ENCODE measurements at regions not wholly inside any gene's neighbourhood (a gene's known extent, or its start where the extent isn't known, plus 50 kb on each side); places are given as distances from the start of the nearest gene placed in this dataset.

GRCh38 chr3:132892956-132893355, 145.2 kb upstream of the TMEM108 start (continued):
- TF ChIP-seq SRF (IDR thresholded peaks at IDR 0.05; ENCODE audit: low read depth), result no peak
- no peak for TF ChIP-seq EZH2phosphoT487 (IDR thresholded peaks at IDR 0.05; ENCODE audit: borderline replicate concordance)

DNA sequence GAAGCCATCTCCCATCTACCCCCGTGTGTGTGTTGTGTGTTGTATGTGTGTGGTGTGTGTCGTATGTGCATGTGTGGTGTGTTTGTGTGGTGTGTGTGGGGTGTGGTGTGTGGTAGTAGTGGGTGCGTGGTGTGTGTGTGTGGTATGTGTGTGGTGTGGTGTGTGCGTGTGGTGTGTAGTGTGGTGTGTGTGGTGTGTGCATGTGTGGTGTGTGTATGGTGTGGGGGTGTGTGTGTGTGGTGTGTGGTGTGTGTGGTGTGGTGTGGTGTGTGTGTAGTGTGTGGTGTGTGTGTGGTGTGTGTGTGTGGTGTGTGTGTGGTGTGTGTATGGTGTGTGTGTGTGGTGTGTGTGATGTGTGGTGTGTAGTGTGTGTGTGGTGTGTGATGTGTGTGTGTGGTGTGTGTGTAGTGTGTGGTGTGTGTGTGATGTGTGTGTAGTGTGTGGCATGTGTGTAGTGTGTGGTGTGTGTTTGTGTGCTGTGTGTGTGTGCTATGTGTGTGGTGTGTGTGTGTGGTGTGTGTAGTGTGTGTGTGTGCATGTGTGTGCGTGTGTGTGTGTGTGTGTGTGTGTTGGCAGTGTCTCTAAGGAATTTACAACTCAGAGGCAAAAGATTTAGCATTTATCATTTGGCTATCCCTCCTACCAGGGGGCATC, 156.3 kb upstream of the TMEM108 start:
- POLR2A ChIA-PET, result no interaction called here

More for the DNA sequence above, 156.3 kb upstream of the TMEM108 start:
- H3K4me3 ChIP-seq (replicated peaks in 1 of 2; ENCODE audit: low read depth in 1 of 2, low read length in 2 of 2), result no peak overlapping the region
- no peak overlapping the region for H3K27ac ChIP-seq (ENCODE audit: low read depth, low read length)
- ATAC-seq (no peak), DNase-seq (ENCODE audit: low read depth, low spot score) (no peak)
- H3K4me1 ChIP-seq (ENCODE audit: control insufficient read depth in 1 of 2, insufficient read depth in 2 of 2, low read length in 2 of 2), result no peaks in the 10 kb centered on the region
- no peaks in the 10 kb centered on the region for H3K9me3 ChIP-seq (ENCODE audit: control insufficient read depth in 1 of 2, insufficient read depth in 1 of 2, low read depth in 1 of 2, low read length in 2 of 2)
- no peak overlapping the region for H3K9ac ChIP-seq (ENCODE audit: low read length)
- intact Hi-C loops (cut with micrococcal nuclease), result no loop called here
- no TSS peak for BruUV-seq (replicated peaks)
- no peak for TF ChIP-seq JUND (IDR thresholded peaks at IDR 0.05)
- TF ChIP-seq MAX (IDR thresholded peaks at IDR 0.05), result no peak
- TF ChIP-seq, protein P1, sequence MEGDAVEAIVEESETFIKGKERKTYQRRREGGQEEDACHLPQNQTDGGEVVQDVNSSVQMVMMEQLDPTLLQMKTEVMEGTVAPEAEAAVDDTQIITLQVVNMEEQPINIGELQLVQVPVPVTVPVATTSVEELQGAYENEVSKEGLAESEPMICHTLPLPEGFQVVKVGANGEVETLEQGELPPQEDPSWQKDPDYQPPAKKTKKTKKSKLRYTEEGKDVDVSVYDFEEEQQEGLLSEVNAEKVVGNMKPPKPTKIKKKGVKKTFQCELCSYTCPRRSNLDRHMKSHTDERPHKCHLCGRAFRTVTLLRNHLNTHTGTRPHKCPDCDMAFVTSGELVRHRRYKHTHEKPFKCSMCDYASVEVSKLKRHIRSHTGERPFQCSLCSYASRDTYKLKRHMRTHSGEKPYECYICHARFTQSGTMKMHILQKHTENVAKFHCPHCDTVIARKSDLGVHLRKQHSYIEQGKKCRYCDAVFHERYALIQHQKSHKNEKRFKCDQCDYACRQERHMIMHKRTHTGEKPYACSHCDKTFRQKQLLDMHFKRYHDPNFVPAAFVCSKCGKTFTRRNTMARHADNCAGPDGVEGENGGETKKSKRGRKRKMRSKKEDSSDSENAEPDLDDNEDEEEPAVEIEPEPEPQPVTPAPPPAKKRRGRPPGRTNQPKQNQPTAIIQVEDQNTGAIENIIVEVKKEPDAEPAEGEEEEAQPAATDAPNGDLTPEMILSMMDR (IDR thresholded peaks at IDR 0.05 in 2 of 3, conservative IDR thresholded peaks at IDR 0.05 in 1 of 3; ENCODE audit: borderline replicate concordance in 1 of 3, insufficient read depth in 1 of 3, low read depth in 2 of 3, low read length in 2 of 3), result no peak
- TF ChIP-seq SP1 (IDR thresholded peaks at IDR 0.05; ENCODE audit: low read depth), result no peak
- TF ChIP-seq SIN3A (IDR thresholded peaks at IDR 0.05; ENCODE audit: low read depth), result no peak
- no peak for TF ChIP-seq EZH2phosphoT487 (IDR thresholded peaks at IDR 0.05; ENCODE audit: borderline replicate concordance)
- no peaks in the 10 kb centered on the region for H4K20me1 ChIP-seq (ENCODE audit: insufficient read depth)
- H3K27me3 ChIP-seq (ENCODE audit: insufficient read depth, low read length), result 0 out of 2 replicates have a peak, but pooled peaks cover 3% of the 10 kb centered on the region
- no peaks in the 10 kb centered on the region for H3K79me2 ChIP-seq (ENCODE audit: insufficient read depth, low read length)
- ChIA-PET RAD21 (ENCODE audit: low non-redundant PET in 1 of 2, low total read pairs in 2 of 2, uncharacterized antibody in 2 of 2, unreplicated experiment in 2 of 2) (no interaction called here), CTCF (no interaction called here)
- H2AFZ ChIP-seq (ENCODE audit: low read depth, low read length, poor library complexity, severe bottlenecking), result no peak overlapping the region
- no peaks in the 10 kb centered on the region for H3K9me2 ChIP-seq (ENCODE audit: insufficient read depth)
- no peak overlapping the region for H3K4me2 ChIP-seq (ENCODE audit: low read length)
- no peaks in the 10 kb centered on the region for H3K36me3 ChIP-seq (ENCODE audit: control insufficient read depth in 1 of 2, insufficient read depth in 2 of 2, low read length in 2 of 2)

Measured in HCT116 (cell line).